PC-9 (cell line): ENCODE measurements at regions not wholly inside any gene's neighbourhood (a gene's known extent, or its start where the extent isn't known, plus 50 kb on each side); places are given as distances from the start of the nearest gene placed in this dataset.
A peak's percentile ranks its signal among the peaks of the same experiment; 100 is the strongest.

Source experiments
- BruUV-seq: library from RNA; stranded (reverse); fragments of 400-500 nt; replicated peaks from 2 replicates; lab custom pipeline; 2021; lab: Mats Ljungman, UMichigan
- CTCF ChIA-PET: fragments of 300-600 bp; sonication (Branson Sonifier 250); formaldehyde crosslinking; loops from one replicate; lab custom pipeline; 2022; ENCODE audit warnings: antibody characterized with exemption; lab: Charles Lee
- POLR2A ChIA-PET: fragments of 300-600 bp; sonication (Branson Sonifier 250); formaldehyde crosslinking; loops from one replicate; lab custom pipeline; 2022; ENCODE audit warnings: antibody characterized with exemption; ENCODE audit not compliant: unreplicated experiment; lab: Charles Lee
- DNase-seq, 2 experiments: peaks; one replicate each; pipeline versions ENCODE4 v3.0.0 to v3.0.0-alpha.2; 2015 to 2022; ENCODE audit warnings: mixed read lengths in 1 of 2
- H2AFZ ChIP-seq: fragments of 200-600 bp; sonication (generic); 2 replicates; pipeline ENCODE4 v1.8.1; 2017; ENCODE audit warnings: antibody characterized with exemption
- H3F3A ChIP-seq: fragments of 200-600 bp; sonication (generic); 2 replicates; pipeline ENCODE4 v1.8.1; 2017; ENCODE audit warnings: antibody characterized with exemption, mild to moderate bottlenecking, low read depth; ENCODE audit not compliant: insufficient read depth
- H3K27ac ChIP-seq: fragments of 200-600 bp; sonication (generic); 2 replicates; pipeline ENCODE4 v1.6.1; 2016; ENCODE audit warnings: mixed run types
- H3K27me3 ChIP-seq: fragments of 200-600 bp; sonication (generic); 2 replicates; pipeline ENCODE4 v1.6.1; 2016; ENCODE audit warnings: low read depth, mixed run types; ENCODE audit not compliant: insufficient read depth
- H3K36me3 ChIP-seq: fragments of 200-600 bp; sonication (generic); 2 replicates; pipeline ENCODE4 v1.6.1; 2016; ENCODE audit warnings: low read depth, mixed run types
- H3K4me1 ChIP-seq: fragments of 200-600 bp; sonication (generic); replicated peaks from 2 replicates; pipeline ENCODE4 v1.6.1; 2016; ENCODE audit warnings: mixed run types; ENCODE audit not compliant: insufficient read depth
- H3K4me2 ChIP-seq: fragments of 200-600 bp; sonication (generic); 2 replicates; pipeline ENCODE4 v1.6.1; 2017; ENCODE audit warnings: mixed run types
- H3K4me3 ChIP-seq: fragments of 200-600 bp; sonication (generic); 2 replicates; pipeline ENCODE4 v1.6.1; 2016; ENCODE audit warnings: mixed run types
- H3K79me2 ChIP-seq: fragments of 200-600 bp; sonication (generic); 2 replicates; pipeline ENCODE4 v1.6.1; 2017; ENCODE audit warnings: low read depth, mixed run types
- H3K9me2 ChIP-seq: fragments of 200-600 bp; sonication (generic); 2 replicates; pipeline ENCODE4 v1.8.1; 2017; ENCODE audit warnings: mild to moderate bottlenecking; ENCODE audit not compliant: insufficient read depth
- H3K9me3 ChIP-seq: fragments of 200-600 bp; sonication (generic); 2 replicates; pipeline ENCODE4 v1.8.1; 2016; ENCODE audit warnings: low read depth; ENCODE audit not compliant: insufficient read depth
- H4K20me1 ChIP-seq: fragments of 200-600 bp; sonication (generic); 2 replicates; pipeline ENCODE4 v1.8.1; 2017; ENCODE audit not compliant: insufficient read depth
- EZH2 ChIP-seq: fragments of 200-600 bp; sonication (generic); IDR thresholded peaks from 2 replicates; pipeline ENCODE4 v1.8.0; 2017; ENCODE audit warnings: antibody characterized with exemption, low read depth
- intact Hi-C: fragments of 100-400 bp; cut with micrococcal nuclease; formaldehyde crosslinking; loops from one replicate; pipeline ENCODE4 v1.10.0; 2022; ENCODE audit not compliant: unreplicated experiment
- TF ChIP-seq, protein P1 (sequence below): fragments of 200-600 bp; sonication (generic); conservative IDR thresholded peaks from 2 replicates; pipeline ENCODE4 v1.6.1; 2017; ENCODE audit warnings: mixed run types, antibody characterized with exemption, mild to moderate bottlenecking, moderate library complexity

DNA sequence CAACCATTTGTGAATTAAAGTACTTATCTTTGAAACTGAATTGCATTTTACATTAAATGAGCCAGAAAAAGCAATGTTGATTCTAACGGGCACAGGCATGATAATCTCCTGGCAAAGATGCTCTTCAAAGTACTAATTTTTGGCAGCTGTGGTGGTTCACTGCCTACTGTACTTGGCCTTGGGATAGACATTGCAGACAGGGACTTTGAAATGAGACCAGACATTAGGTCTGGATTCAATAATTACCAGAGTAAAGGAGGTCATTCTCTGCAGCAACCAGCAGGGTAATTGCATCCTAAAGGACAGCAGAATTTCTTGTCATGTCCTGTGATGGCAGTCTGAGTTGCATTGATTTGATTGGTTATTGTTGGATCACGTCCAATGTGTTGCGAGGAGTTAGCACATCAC lies 986.5 kb downstream of the TDRD15 start:
- CTCF ChIA-PET = no interaction called here
- no peak overlapping the region for H3K27ac ChIP-seq
- DNase-seq = no peak
- peaks cover 4% of the 10 kb centered on the region; the same call in 1 of the 2 replicates for H3K9me2 ChIP-seq
- TF ChIP-seq, protein P1, sequence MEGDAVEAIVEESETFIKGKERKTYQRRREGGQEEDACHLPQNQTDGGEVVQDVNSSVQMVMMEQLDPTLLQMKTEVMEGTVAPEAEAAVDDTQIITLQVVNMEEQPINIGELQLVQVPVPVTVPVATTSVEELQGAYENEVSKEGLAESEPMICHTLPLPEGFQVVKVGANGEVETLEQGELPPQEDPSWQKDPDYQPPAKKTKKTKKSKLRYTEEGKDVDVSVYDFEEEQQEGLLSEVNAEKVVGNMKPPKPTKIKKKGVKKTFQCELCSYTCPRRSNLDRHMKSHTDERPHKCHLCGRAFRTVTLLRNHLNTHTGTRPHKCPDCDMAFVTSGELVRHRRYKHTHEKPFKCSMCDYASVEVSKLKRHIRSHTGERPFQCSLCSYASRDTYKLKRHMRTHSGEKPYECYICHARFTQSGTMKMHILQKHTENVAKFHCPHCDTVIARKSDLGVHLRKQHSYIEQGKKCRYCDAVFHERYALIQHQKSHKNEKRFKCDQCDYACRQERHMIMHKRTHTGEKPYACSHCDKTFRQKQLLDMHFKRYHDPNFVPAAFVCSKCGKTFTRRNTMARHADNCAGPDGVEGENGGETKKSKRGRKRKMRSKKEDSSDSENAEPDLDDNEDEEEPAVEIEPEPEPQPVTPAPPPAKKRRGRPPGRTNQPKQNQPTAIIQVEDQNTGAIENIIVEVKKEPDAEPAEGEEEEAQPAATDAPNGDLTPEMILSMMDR = no peak
- TF ChIP-seq EZH2 = no peak
- no peak overlapping the region for H3K4me3 ChIP-seq
- H3K27me3 ChIP-seq = no peaks in the 10 kb centered on the region
- no peaks in the 10 kb centered on the region for H3K79me2 ChIP-seq
- H3K36me3 ChIP-seq = no peaks in the 10 kb centered on the region
- H2AFZ ChIP-seq = no peak overlapping the region
- no peak overlapping the region for H3K4me2 ChIP-seq
- H3K9me3 ChIP-seq = 0 out of 2 replicates have a peak, but pooled peaks cover 2% of the 10 kb centered on the region
- no TSS peak for BruUV-seq
- no peaks in the 10 kb centered on the region for H3K4me1 ChIP-seq
- POLR2A ChIA-PET = no interaction called here
- H3F3A ChIP-seq = no peaks in the 10 kb centered on the region
- no peaks in the 10 kb centered on the region for H4K20me1 ChIP-seq
- intact Hi-C loops = no loop called here

DNA sequence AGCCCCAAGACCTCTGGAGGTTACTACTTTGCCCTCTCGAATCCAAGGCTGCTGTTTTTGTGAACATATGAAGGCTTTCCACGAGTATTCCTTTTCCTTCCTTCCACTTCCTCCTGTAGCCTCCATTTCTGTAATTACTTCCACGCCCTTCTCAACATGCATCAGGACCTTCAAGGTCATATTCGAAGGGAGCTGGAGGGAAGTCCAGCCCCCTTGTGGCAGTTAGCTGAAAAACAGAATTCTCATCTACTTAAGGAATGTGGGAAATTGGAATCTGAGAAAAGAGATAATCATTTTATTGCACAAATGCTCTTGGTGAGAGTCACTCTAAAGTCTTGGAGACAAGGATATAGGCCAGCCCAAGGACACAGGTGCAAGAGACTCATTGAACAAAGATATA lies 1000.2 kb downstream of the TDRD15 start:
- no peak overlapping the region for H2AFZ ChIP-seq
- H3F3A ChIP-seq = no peaks in the 10 kb centered on the region
- no peaks in the 10 kb centered on the region for H3K4me1 ChIP-seq
- TF ChIP-seq, protein P1 = peak; percentile 51
- TF ChIP-seq EZH2 = no peak
- no peak overlapping the region for H3K4me2 ChIP-seq
- H4K20me1 ChIP-seq = no peaks in the 10 kb centered on the region
- no peaks in the 10 kb centered on the region for H3K9me3 ChIP-seq
- no peak overlapping the region for H3K27ac ChIP-seq
- H3K4me3 ChIP-seq = no peak overlapping the region
- intact Hi-C loops = no loop called here
- H3K36me3 ChIP-seq = no peaks in the 10 kb centered on the region
- no peak for DNase-seq
- no peaks in the 10 kb centered on the region for H3K9me2 ChIP-seq
- ChIA-PET POLR2A (no interaction called here), CTCF (no interaction called here)
- H3K79me2 ChIP-seq = no peaks in the 10 kb centered on the region
- no TSS peak for BruUV-seq
- no peaks in the 10 kb centered on the region for H3K27me3 ChIP-seq

DNA sequence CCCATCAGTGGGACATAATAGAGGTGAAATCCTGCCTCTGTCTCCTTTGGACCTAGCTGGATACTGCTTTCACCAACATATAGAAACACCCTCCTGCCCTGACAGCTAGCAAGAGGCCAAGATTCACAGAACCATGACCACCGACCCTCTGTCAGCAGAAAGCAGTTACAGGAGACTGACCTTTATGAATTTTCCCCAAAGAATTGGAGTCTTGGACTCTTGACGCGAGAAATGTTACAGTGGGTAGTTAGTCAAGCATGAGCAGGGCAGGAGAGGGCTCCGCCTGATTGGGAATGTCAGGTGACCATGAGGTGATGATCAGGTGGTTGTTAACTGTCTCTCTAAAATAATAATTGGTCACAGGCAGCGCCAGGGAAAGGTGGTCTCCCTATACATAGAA lies 1002.3 kb downstream of the TDRD15 start:
- H3F3A ChIP-seq = no peaks in the 10 kb centered on the region
- H3K36me3 ChIP-seq = no peaks in the 10 kb centered on the region
- no peaks in the 10 kb centered on the region for H3K9me3 ChIP-seq
- H3K79me2 ChIP-seq = no peaks in the 10 kb centered on the region
- POLR2A ChIA-PET = no interaction called here
- H2AFZ ChIP-seq = no peak overlapping the region
- no peaks in the 10 kb centered on the region for H4K20me1 ChIP-seq
- H3K27ac ChIP-seq = no peak overlapping the region
- no peak overlapping the region for H3K4me2 ChIP-seq
- TF ChIP-seq, protein P1 = no peak
- no peak for TF ChIP-seq EZH2
- H3K4me1 ChIP-seq = no peaks in the 10 kb centered on the region
- H3K27me3 ChIP-seq = no peaks in the 10 kb centered on the region
- no peaks in the 10 kb centered on the region for H3K9me2 ChIP-seq
- no peak for DNase-seq
- intact Hi-C loops = no loop called here
- no TSS peak for BruUV-seq
- CTCF ChIA-PET = no interaction called here
- H3K4me3 ChIP-seq = no peak overlapping the region
